HEK293T (cell line): ENCODE measurements at regions not wholly inside any gene's neighbourhood (a gene's known extent, or its start where the extent isn't known, plus 50 kb on each side); places are given as distances from the start of the nearest gene placed in this dataset.

Source experiments
- ARNT ChIP-seq: fragments of 450-650 bp; IDR thresholded peaks from 2 replicates; pipeline ENCODE4 v1.6.1; 2017; ENCODE audit warnings: mild to moderate bottlenecking
- BHLHE40 ChIP-seq: fragments of 450-650 bp; IDR thresholded peaks from 2 replicates; pipeline ENCODE4 v1.6.1; 2016; ENCODE audit warnings: mild to moderate bottlenecking, moderate library complexity, borderline replicate concordance
- CTBP1 ChIP-seq: fragments of 450-650 bp; IDR thresholded peaks from 2 replicates; pipeline ENCODE4 v1.6.1; 2016; ENCODE audit warnings: borderline replicate concordance
- ELF4 ChIP-seq: fragments of 450-650 bp; IDR thresholded peaks from 2 replicates; pipeline ENCODE4 v1.6.1; 2017; ENCODE audit warnings: antibody characterized with exemption
- FOXA1 ChIP-seq: fragments of 450-650 bp; IDR thresholded peaks from 2 replicates; pipeline ENCODE4 v1.6.1; 2016; ENCODE audit warnings: mild to moderate bottlenecking
- FOXM1 ChIP-seq: fragments of 450-650 bp; IDR thresholded peaks from 2 replicates; pipeline ENCODE4 v1.6.1; 2017; ENCODE audit warnings: mild to moderate bottlenecking, borderline replicate concordance
- HDGF ChIP-seq: fragments of 450-650 bp; IDR thresholded peaks from 2 replicates; pipeline ENCODE4 v1.6.1; 2017; ENCODE audit warnings: antibody characterized with exemption, borderline replicate concordance
- LEF1 ChIP-seq: fragments of 450-650 bp; IDR thresholded peaks from 2 replicates; pipeline ENCODE4 v1.6.1; 2017; ENCODE audit warnings: mild to moderate bottlenecking, borderline replicate concordance
- NFRKB ChIP-seq: fragments of 450-650 bp; IDR thresholded peaks from 2 replicates; pipeline ENCODE4 v1.6.1; 2016; ENCODE audit warnings: mild to moderate bottlenecking, moderate library complexity
- SP1 ChIP-seq: fragments of 450-650 bp; IDR thresholded peaks from 2 replicates; pipeline ENCODE4 v1.6.1; 2017
- SUZ12 ChIP-seq: fragments of 450-650 bp; IDR thresholded peaks from 2 replicates; pipeline ENCODE4 v1.6.1; 2016; ENCODE audit warnings: mild to moderate bottlenecking
- TARDBP ChIP-seq: fragments of 450-650 bp; IDR thresholded peaks from 2 replicates; pipeline ENCODE4 v1.6.1; 2016
- TF ChIP-seq, protein P1 (sequence below): fragments of 450-650 bp; IDR thresholded peaks from 2 replicates; pipeline ENCODE4 v1.6.1; 2016

GRCh38 chr6:133047706-133048105, 193.5 kb upstream of the EYA4 start:
- TF ChIP-seq FOXA1: no peak
- TF ChIP-seq SP1: no peak
- TF ChIP-seq TARDBP: no peak
- TF ChIP-seq SUZ12: no peak
- no peak for TF ChIP-seq BHLHE40
- no peak for TF ChIP-seq ELF4
- TF ChIP-seq, protein P1, sequence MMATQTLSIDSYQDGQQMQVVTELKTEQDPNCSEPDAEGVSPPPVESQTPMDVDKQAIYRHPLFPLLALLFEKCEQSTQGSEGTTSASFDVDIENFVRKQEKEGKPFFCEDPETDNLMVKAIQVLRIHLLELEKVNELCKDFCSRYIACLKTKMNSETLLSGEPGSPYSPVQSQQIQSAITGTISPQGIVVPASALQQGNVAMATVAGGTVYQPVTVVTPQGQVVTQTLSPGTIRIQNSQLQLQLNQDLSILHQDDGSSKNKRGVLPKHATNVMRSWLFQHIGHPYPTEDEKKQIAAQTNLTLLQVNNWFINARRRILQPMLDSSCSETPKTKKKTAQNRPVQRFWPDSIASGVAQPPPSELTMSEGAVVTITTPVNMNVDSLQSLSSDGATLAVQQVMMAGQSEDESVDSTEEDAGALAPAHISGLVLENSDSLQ: no peak
- no peak for TF ChIP-seq ARNT
- no peak for TF ChIP-seq NFRKB
- TF ChIP-seq CTBP1: no peak
- TF ChIP-seq FOXM1: no peak
- no peak for TF ChIP-seq LEF1
- no peak for TF ChIP-seq HDGF
